ENCODE measurements at regions not wholly inside any gene's neighbourhood (a gene's known extent, or its start where the extent isn't known, plus 50 kb on each side); places are given as distances from the start of the nearest gene placed in this dataset.

GRCh38 chr13:78258304-78258703, 339.7 kb upstream of the EDNRB start:
- TF ChIP-seq EZH2 (IDR thresholded peaks at IDR 0.05; ENCODE audit: insufficient read depth, poor library complexity, severe bottlenecking) (no peak), EZH2phosphoT487 (IDR thresholded peaks at IDR 0.05; ENCODE audit: insufficient read depth, low read depth) (no peak)

All from GM23248 (cell line).